Forelimb muscle (tissue), 1 donor: ENCODE measurements at regions not wholly inside any gene's neighbourhood (a gene's known extent, or its start where the extent isn't known, plus 50 kb on each side); places are given as distances from the start of the nearest gene placed in this dataset.
"Not testable (repeated sequence)": the region's sequence is repeated elsewhere in the genome, so short reads cannot be mapped to it uniquely, and the experiment has no call there.

Experiments used
- DNase-seq: peaks from one replicate; pipeline ENCODE4 v3.0.0-alpha.2; 2013; ENCODE audit warnings: low read depth

DNA sequence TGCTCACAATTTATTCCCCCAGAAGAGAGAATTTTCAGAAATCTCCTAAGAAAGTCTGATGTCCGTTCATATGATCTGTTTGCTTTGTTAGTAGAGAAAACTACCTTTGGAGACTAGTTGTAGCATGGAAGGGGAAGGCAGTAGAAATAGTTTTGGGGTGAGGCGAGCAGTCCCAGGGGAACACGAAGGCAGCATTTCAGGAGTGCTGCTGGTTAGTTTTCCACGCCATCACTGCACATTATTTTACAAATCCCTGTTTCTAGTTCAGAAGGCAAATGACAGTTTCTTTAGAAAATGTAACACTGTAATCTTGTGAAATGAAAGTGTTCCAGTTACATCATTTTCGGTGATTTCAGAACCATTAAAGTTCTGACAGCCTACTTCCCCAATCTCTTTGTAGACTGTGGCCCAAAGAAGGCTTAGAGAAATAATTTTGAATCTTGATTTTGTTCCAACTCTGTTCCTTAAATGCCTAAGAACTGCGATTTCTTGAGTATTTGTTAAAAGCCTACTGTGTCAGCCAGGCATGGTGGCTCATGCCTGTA lies 123.8 kb downstream of the LAT start:
- DNase-seq, result not testable (repeated sequence)

DNA sequence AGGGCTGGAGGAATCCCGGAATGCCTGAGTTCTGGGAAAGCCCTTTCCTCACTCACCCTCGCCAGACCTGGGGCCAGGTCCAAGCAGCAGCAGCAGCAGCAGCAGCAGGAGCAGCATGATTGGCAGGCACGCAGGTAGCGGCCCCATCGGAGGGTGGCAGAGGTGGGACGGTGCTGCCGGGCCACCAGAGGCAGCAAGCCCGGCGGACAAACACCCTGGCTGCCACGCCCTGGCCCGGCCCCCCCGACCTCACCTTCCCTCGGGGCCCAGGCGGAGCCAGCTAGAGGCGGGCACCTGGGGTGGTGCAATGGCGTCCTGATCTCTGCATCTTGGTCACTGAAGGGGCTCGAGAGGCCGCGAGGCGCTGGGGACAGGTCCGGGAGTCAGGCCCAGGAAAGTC lies 122.4 kb downstream of the LAT start:
- DNase-seq, result no peak

DNA sequence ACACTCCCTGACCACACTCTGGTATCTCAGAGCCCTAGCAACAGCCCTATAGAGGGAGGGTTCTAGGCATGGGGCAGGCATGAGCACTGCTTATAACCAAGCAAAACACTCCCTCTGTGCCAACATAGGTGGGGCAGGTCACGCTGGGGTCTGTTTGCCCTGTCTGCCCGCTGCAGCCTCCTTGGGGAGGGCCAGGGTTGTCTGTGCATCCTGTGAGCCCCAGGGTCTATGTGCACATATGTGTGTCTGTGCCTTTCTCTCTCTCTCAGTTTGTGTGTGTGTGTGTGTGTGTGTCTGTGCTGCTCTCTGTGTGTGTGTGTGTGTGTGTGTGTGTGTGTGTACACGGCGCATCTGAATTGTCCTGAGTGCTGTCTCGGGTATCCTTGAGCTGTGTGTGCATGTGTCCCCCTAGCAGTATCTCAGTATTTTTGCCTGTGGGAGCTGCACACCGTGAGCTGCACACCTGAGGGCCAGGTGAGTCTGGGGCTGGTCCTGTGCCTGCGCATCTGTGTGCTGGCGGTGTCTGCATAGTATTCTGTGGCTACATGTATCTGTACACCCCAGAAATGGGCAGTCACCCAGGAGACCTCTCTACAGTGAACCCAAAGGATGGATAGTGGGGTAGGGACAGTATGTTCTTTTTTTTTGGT lies 121.5 kb downstream of the LAT start:
- not testable (repeated sequence) for DNase-seq

DNA sequence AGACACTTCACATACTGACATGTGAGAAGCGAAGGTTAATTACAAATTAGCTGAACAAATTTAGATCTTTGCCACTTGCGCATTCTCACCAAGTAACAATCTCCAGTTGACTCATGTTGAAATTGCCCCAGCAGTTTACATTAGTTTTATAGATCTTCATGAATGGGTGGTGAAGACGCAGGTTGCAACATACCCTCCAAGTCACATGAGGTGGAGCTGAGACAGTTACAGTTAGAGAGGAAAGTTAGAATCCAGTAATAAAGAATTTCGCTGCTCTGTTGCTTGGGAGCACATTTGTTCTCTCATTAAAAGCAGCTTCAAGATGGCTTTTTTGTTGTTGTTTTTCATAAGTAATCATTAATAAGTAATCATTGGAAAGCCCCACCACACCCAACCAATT lies 119.7 kb downstream of the LAT start:
- not testable (repeated sequence) for DNase-seq

DNA sequence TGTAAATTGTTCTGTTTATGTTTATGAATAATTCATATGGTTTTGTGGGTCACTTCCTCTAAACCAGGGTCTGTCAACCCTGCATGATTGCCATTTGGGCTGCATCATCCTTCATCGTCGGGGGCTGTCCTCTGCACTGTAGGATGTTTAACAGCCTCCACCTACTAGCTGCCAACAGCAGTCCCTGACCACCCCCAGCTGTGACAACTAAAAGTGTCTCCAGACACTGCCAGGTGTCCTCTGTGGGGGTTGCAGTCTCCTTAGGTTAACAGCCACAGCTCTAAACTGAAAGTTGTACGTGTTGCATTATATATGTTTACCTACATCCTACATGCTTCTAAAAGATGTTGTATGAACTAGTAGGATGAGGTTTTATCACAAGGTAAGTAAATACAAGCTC lies 113.1 kb downstream of the LAT start:
- DNase-seq, result not testable (repeated sequence)

DNA sequence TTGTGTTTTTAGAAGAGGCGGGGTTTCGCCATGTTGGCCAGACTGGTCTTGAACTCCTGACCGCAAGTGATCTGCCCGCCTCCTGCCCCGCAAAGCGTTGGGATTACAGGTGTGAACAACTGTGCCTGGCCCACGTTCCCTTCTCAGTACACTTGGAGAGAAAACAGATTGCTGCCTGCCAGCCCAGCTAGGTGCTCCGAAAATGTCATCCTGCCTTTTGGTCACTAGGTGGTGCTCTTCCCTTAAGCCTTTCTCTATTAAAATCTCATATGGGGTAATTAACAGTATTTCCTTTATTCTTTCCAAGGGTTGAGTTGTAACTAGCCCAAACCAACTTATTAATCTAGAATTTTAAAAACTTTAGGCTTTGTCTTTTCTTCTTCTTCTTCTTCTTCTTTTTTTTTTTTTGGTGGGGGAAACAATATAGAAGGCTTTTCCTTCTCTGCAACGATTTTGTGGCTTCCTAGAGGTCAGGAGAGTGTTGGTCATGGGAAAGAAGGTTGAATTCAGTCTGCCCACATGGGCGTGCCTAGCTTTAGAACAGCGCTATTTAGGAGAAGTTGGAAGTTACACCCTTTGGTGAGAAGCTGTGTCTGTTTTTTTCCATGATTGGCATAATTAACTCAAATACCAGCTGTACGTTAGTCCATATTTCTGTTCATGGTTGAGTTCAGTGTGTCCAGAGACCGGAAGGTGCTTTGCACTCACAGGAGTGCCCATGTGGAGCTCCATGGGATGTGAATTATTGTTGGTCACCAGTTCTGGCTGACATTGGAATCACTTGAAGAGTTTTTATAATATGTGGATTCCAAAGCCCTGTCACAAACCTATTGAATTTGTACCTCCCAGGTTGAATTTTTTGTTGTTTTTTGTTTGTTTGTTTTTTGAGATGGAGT lies 110.1 kb downstream of the LAT start:
- DNase-seq, result not testable (repeated sequence)

DNA sequence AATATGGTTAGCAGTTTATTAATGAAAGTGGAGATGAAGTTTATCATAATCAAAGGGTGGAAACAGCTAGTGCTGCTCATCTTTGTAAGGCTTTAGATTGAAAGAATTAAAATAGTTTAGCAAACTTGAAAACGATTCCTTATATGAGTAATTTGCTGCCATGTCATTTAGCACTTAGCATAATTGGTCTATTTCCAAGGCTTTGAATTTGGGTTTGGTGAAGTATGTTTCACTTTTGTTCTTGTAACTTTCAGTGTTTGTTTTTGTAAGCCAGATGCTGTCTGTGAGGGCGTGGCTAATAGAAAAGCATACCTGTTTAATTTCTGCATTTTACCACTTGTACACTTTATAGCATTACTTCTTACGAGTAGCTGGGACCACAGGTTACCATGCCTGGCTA lies 109.5 kb downstream of the LAT start:
- DNase-seq, result not testable (repeated sequence)

DNA sequence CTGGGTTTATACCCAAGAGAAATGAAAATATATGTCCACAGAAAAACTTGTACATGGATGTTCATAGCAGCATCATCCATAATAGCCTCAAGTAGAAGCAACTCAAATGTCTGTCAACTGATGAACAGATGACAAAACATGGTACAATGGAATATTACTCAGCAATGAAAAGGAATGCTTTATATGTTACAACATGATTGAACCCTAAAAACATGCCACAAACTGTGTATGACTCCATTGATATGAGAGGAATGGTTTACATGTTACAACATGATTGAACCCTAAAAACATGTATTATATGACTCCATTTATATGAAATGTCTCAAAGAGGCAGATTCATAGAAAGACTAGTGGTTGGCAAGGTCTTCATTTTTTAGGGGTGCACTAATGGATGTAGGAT lies 104.8 kb downstream of the LAT start:
- not testable (repeated sequence) for DNase-seq

DNA sequence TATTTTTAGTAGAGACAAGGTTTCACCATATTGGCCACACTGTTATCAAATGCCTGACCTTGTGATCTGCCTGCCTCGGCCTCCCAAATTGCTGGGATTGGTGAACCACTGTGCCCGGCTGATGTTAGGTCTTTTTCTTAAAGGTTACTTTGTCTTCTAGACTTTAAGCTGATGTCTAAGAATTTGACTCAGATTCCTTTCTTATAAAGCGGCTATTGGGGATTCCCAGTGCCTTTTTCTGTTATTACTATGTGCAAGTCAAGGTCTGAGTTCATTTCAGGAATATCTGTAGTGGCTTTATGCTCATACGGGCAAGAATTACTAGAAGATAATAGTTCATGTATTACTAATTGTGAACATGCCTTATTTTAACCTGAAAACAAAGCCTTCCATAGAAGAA lies 102.8 kb downstream of the LAT start:
- DNase-seq, result not testable (repeated sequence)

DNA sequence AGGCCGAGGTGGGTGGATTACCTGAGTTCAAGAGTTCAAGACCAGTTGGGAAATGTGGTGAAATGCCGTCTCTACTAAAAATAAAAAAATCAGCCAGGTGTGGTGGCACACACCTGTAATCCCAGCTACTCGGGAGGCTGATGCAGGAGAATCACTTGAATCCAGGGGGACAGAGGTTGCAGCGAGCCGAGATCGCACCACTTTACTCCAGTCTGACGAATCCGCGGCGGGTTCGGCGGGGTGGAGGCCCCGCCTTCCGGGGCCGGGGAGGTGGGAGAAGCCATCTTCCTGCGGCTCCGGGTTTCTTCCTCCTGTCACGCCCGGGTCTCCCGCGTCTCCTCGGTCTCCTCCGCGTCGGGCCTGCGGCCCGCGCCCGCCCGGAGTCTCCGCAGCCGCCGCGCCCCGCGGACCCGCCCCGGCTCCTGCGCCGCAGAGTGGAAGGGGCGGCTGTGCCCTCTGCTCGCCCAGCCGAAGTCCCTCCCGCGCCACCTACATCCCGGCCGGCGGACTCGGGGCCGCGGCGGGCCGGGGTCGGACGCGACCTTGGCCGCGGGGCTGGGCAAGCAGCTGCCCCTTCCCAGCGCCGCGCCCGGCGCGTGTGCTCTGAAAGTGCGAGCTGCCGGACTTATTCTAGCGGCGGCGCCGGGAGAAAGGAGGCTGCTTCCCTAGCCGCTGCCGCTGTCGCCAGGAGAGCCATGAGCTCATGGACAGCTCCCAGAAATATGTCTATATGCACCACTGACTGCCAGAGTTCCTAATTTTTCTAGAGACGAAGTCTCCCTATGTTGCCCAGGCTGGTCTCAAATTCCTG lies 97.2 kb downstream of the LAT start:
- not testable (repeated sequence) for DNase-seq

DNA sequence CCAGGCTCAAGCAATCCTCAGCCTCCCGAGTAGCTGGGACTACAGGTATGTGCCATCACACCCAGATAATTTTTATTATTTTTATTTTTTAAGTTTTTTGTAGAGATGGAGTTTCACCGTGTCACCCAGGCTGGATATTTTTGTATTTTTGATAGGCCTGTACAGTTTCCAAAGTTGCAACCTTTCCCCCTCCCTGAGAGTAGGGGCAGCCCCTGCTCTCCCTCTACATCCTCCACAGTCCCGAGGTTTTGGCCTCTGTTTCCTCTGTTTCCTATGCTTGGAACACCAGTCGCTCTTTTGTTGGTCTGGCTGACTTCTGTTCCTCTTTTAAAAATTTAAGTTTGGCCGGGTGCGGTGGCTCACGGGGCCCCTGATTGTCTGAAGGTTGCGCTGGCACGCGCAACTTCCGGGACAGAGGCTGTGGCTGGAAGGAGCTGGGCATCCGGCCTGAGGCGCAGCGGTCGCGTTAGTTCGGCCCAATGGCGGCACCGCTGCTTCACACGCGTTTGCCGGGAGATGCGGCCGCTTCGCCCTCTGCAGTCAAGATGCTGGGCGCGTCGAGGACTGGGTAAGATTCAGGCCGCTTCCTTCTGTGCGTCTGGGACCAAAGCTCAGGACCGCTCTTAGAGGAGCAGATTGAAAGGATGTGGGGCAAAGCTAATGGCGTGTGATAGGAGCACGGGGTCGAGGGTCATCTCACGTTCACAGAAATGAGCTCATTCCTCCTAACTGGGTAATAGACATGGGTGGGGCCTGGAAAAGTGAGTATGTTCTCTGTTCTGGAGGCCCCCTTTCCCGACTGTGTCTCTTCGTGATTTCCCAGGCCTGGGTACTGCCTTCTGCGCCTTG lies 89.9 kb downstream of the LAT start:
- not testable (repeated sequence) for DNase-seq

DNA sequence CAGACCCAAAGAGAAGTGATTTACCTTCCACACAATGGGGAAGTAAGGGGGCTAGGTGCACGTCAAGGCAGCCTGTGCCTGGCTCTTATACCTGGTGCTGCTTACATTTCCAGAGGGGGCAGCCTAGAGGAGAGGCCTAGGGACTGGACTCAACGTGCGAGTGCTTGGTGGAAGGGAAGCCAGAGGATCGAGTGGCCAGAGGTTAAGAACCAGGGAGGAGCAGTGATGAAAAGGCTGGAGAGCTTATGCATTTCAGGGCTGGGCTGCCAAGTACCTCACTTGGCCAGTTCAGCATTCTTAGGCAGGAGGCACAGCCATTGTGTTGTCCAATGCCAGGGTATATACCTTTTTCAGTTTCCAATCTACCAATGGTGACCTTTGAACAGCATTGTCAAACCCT lies 77.4 kb downstream of the LAT start:
- not testable (repeated sequence) for DNase-seq

DNA sequence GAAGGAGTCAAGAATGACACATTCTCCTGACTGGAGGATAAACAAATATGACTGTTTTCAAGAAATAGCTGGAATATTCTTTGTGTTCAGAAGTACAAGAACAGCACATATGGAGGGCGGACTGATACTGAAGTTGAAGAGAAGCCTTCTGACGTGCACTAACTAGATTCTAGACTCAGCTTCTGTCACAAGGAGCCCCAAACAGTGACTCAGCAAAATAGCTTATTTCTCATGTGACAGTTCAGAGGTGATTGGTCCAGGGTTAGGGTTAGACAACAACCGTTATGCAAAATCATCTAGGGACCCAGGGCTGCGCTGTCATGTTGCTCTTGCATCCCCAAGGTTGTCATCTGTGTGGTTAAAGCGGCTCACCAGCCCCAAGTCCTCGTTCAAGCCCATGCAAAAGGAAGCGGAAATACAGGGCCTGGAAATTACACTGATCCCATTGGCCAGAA lies 76.6 kb downstream of the LAT start:
- not testable (repeated sequence) for DNase-seq

DNA sequence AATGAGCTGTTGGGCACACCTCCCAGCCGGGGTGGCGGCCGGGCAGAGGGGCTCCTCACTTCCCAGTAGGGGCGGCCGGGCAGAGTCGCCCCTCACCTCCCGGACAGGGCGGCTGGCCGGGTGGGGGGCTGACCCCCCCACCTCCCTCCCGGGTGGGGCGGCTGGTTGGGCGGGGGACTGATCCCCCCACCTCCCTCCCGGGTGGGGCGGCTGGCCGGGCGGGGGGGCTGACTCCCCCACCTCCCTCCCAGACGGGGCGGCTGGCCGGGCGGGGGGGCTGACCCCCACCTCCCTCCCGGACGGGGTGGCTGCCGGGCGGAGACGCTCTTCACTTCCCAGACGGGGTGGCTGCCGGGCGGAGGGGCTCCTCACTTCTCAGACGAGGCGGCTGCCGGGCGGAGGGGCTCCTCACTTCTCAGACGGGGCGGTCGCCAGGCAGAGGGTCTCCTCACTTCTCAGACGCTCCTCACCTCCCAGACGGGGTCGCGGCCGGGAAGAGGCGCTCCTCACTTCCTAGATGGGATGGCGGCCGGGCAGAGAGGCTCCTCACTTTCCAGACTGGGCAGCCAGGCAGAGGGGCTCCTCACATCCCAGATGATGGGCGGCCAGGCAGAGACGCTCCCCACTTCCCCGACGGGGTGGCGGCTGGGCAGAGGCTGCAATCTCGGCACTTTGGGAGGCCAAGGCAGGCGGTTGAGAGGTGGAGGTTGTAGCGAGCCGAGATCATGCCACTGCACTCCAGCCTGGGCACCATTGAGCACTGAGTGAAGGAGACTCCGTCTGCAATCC lies 75.4 kb downstream of the LAT start:
- not testable (repeated sequence) for DNase-seq

DNA sequence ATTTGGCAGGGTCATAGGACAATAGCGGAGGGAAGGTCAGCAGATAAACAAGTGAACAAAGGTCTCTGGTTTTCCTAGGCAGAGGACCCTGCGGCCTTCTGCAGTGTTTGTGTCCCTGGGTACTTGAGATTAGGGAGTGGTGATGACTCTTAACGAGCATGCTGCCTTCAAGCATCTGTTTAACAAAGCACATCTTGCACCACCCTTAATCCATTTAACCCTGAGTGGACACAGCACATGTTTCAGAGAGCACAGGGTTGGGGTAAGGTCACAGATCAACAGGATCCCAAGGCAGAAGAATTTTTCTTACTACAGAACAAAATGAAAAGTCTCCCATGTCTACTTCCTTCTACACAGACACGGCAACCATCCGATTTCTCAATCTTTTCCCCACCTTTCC lies 74.7 kb downstream of the LAT start:
- not testable (repeated sequence) for DNase-seq
